ENCODE measurements at regions not wholly inside any gene's neighbourhood (a gene's known extent, or its start where the extent isn't known, plus 50 kb on each side); places are given as distances from the start of the nearest gene placed in this dataset.

GRCh38 chr11:70577258-70577603, 178.9 kb downstream of the CTTN start:
- peak overlapping the region in 1 of 3 experiments; percentile 90; a peak in 1 of 7 replicates for H3K27ac Mint-ChIP-seq
- no peak for TF ChIP-seq CTCF (conservative IDR thresholded peaks at IDR 0.05)

More at GRCh38 chr11:70577258-70577603, 178.9 kb downstream of the CTTN start:
- Histone ChIP-seq H3K4me2 (ENCODE audit: insufficient read depth, insufficient read length, low read length) (no peak overlapping the region), H3K23me2 (ENCODE audit: insufficient read length, low read depth, low read length, poor library complexity, severe bottlenecking) (no peaks in the 10 kb centered on the region), H3K27ac (ENCODE audit: insufficient read length, low read depth, low read length) (no peak overlapping the region), H3K27me3 (ENCODE audit: insufficient read depth, low read length) (no peaks in the 10 kb centered on the region), H2BK15ac (ENCODE audit: low read depth, low read length) (no peak overlapping the region), H2AFZ (ENCODE audit: low read length) (no peak overlapping the region), H2BK12ac (ENCODE audit: insufficient read length, low read depth, low read length) (no peak overlapping the region), H3K79me2 (ENCODE audit: insufficient read depth, low read length) (no peaks in the 10 kb centered on the region), H4K91ac (ENCODE audit: insufficient read length, low read depth, low read length) (no peak overlapping the region), H2AK5ac (ENCODE audit: insufficient read length, low read length) (no peak overlapping the region), H2BK120ac (ENCODE audit: low read depth, low read length, poor library complexity, severe bottlenecking) (no peak overlapping the region), H3K18ac (ENCODE audit: insufficient read length, low read depth, low read length) (no peak overlapping the region), H3K4me1 (ENCODE audit: insufficient read depth, low read length) (peaks cover 2% of the 10 kb centered on the region; the same call in 1 of the 2 replicates), H2BK5ac (ENCODE audit: insufficient read length, low read length) (no peak overlapping the region), H4K20me1 (ENCODE audit: control insufficient read depth, insufficient read depth, insufficient read length) (no peaks in the 10 kb centered on the region), H3K14ac (ENCODE audit: insufficient read depth, low read length) (no peak overlapping the region), H3K23ac (ENCODE audit: insufficient read length, low read depth, low read length) (no peak overlapping the region), H3K9ac (ENCODE audit: extremely low read depth, insufficient read length, low read length) (no peak overlapping the region), H3T11ph (ENCODE audit: low read length) (no peak overlapping the region), H3K56ac (ENCODE audit: insufficient read length, low read depth, low read length) (no peak overlapping the region), H3K79me1 (ENCODE audit: insufficient read depth, low read depth, low read length, poor library complexity, severe bottlenecking) (no peaks in the 10 kb centered on the region), H4K8ac (replicated peaks; ENCODE audit: insufficient read length, low read depth, low read length) (no peak overlapping the region), H4K5ac (ENCODE audit: insufficient read length, low read depth, low read length) (no peak overlapping the region), H3K4ac (ENCODE audit: low read depth, low read length) (no peak overlapping the region), H3K9me3 (ENCODE audit: control insufficient read depth, low read depth, low read length) (no peaks in the 10 kb centered on the region), H2BK20ac (ENCODE audit: low read depth, low read length, poor library complexity, severe bottlenecking) (no peak overlapping the region)
- no CpG with 5 or more reads among the region's 7 CpGs for whole genome bisulfite sequencing (ENCODE audit: extremely low coverage, insufficient read length, low lambda C conversion rate)
- peaks cover 7 to 19% of the 10 kb centered on the region in 2 experiments for H3K4me1 Mint-ChIP-seq
- H3K27me3 Mint-ChIP-seq (ENCODE audit: low read depth), result no peaks in the 10 kb centered on the region
- no peak overlapping the region for H3K4me3 Mint-ChIP-seq
- no peaks in the 10 kb centered on the region for H3K9me3 Mint-ChIP-seq
- peaks cover 0 to 1% (median 0%) of the 10 kb centered on the region in 3 experiments; a peak in 1 of 7 replicates for H3K36me3 Mint-ChIP-seq (ENCODE audit: insufficient read depth in 1 of 3, low read depth in 3 of 3)
- DNase-seq, result no peak
